Neural cell (in vitro differentiated cells): ENCODE measurements at regions not wholly inside any gene's neighbourhood (a gene's known extent, or its start where the extent isn't known, plus 50 kb on each side); places are given as distances from the start of the nearest gene placed in this dataset.

Source experiments
- H2AFZ ChIP-seq: fragments of 200-600, 300-800 bp; sonication (generic), shearing (Covaris generic); 2 replicates; pipeline ENCODE4 v1.6.0; 2014; ENCODE audit warnings: low read depth, mild to moderate bottlenecking, antibody characterized with exemption, low read length, moderate library complexity
- H3F3A ChIP-seq: fragments of 200-600 bp; shearing (Covaris generic); 2 replicates; pipeline ENCODE4 v1.6.1; 2016; ENCODE audit warnings: mild to moderate bottlenecking, moderate library complexity, mixed read lengths, antibody characterized with exemption, low read length; ENCODE audit not compliant: insufficient read depth, poor library complexity, severe bottlenecking
- H3K27ac ChIP-seq: fragments of 200-600, 300-800 bp; sonication (generic), shearing (Covaris generic); 2 replicates; pipeline ENCODE4 v1.5.1; 2014; ENCODE audit warnings: mild to moderate bottlenecking, low read length, moderate library complexity
- H3K27me3 ChIP-seq: fragments of 300-800, 200-600 bp; sonication (generic), shearing (Covaris generic); 2 replicates; pipeline ENCODE4 v1.6.0; 2014; ENCODE audit warnings: mild to moderate bottlenecking, low read depth, low read length, moderate library complexity; ENCODE audit not compliant: insufficient read depth
- H3K36me3 ChIP-seq: fragments of 300-800, 200-600 bp; sonication (generic), shearing (Covaris generic); 2 replicates; pipeline ENCODE4 v1.5.1; 2014; ENCODE audit warnings: mild to moderate bottlenecking, antibody characterized with exemption, low read length, moderate library complexity; ENCODE audit not compliant: insufficient read depth
- H3K4me2 ChIP-seq: fragments of 300-800, 200-600 bp; sonication (generic), shearing (Covaris generic); 2 replicates; pipeline ENCODE4 v1.6.0; 2014; ENCODE audit warnings: mild to moderate bottlenecking, low read length
- H3K4me3 ChIP-seq: fragments of 300-800, 200-600 bp; sonication (generic), shearing (Covaris generic); 2 replicates; pipeline ENCODE4 v1.5.1; 2014; ENCODE audit warnings: mild to moderate bottlenecking, low read length, moderate library complexity
- H3K79me2 ChIP-seq: fragments of 200-600 bp; shearing (Covaris generic); replicated peaks from 2 replicates; pipeline ENCODE4 v1.6.0; 2014; ENCODE audit warnings: mild to moderate bottlenecking, low read length, moderate library complexity; ENCODE audit not compliant: insufficient read depth
- H3K9ac ChIP-seq: fragments of 300-800, 200-600 bp; sonication (generic), shearing (Covaris generic); 2 replicates; pipeline ENCODE4 v1.6.1; 2016; ENCODE audit warnings: mild to moderate bottlenecking, low read length, mixed read lengths
- H3K9me2 ChIP-seq: fragments of 200-600 bp; shearing (Covaris generic); 2 replicates; pipeline ENCODE4 v1.6.1; 2016; ENCODE audit warnings: mild to moderate bottlenecking, low read length, mixed read lengths; ENCODE audit not compliant: insufficient read depth
- H3K9me3 ChIP-seq: fragments of 200-600, 300-800 bp; sonication (generic), shearing (Covaris generic); 2 replicates; pipeline ENCODE4 v1.6.1; 2016; ENCODE audit warnings: mild to moderate bottlenecking, mixed run types, low read length, moderate library complexity, mixed read lengths
- H4K20me1 ChIP-seq: fragments of 200-600 bp; shearing (Covaris generic); 2 replicates; pipeline ENCODE4 v1.6.1; 2016; ENCODE audit warnings: mild to moderate bottlenecking, mixed run types; ENCODE audit not compliant: insufficient read depth
- CTCF ChIP-seq: fragments of 450-650 bp; IDR thresholded peaks from 2 replicates; pipeline ENCODE4 v1.5.1; 2014; ENCODE audit warnings: antibody characterized with exemption, mild to moderate bottlenecking, moderate library complexity; ENCODE audit not compliant: poor library complexity, severe bottlenecking
- EP300 ChIP-seq: fragments of 450-650 bp; conservative IDR thresholded peaks from 2 replicates; pipeline ENCODE4 v1.6.1; 2014; ENCODE audit warnings: antibody characterized with exemption, mild to moderate bottlenecking, moderate library complexity; ENCODE audit not compliant: poor library complexity, severe bottlenecking
- EZH2 ChIP-seq: fragments of 200-600, 300-800 bp; shearing (Covaris generic), sonication (generic); IDR thresholded peaks from 2 replicates; pipeline ENCODE4 v1.6.1; 2014; ENCODE audit warnings: antibody characterized with exemption, low read length, borderline replicate concordance, mild to moderate bottlenecking; ENCODE audit not compliant: insufficient read depth, poor library complexity, severe bottlenecking
- MXI1 ChIP-seq: fragments of 450-650 bp; conservative IDR thresholded peaks from 2 replicates; pipeline ENCODE4 v1.6.1; 2014; ENCODE audit warnings: antibody characterized with exemption, mild to moderate bottlenecking; ENCODE audit not compliant: poor library complexity, severe bottlenecking
- POLR2AphosphoS5 ChIP-seq: IDR thresholded peaks from 2 replicates; pipeline ENCODE4 v1.6.1; 2012
- RAD21 ChIP-seq: fragments of 450-650 bp; conservative IDR thresholded peaks from 2 replicates; pipeline ENCODE4 v1.6.1; 2014; ENCODE audit warnings: antibody characterized with exemption, mild to moderate bottlenecking, moderate library complexity
- REST ChIP-seq: IDR thresholded peaks from 2 replicates; pipeline ENCODE4 v1.6.1; 2012; ENCODE audit warnings: borderline replicate concordance
- SMC3 ChIP-seq: fragments of 450-650 bp; conservative IDR thresholded peaks from 2 replicates; pipeline ENCODE4 v1.6.1; 2014; ENCODE audit warnings: antibody characterized with exemption, mild to moderate bottlenecking, moderate library complexity; ENCODE audit not compliant: poor library complexity
- TAF1 ChIP-seq: IDR thresholded peaks from 2 replicates; pipeline ENCODE4 v1.6.1; 2012; ENCODE audit warnings: low read depth

- TF ChIP-seq EP300 (no peak), TAF1 (no peak), MXI1 (no peak), REST (no peak), SMC3 (no peak), RAD21 (no peak), CTCF (no peak), POLR2AphosphoS5 (no peak), EZH2 (no peak)
- H3K9ac ChIP-seq = no peak overlapping the region
- no peaks in the 10 kb centered on the region for H3F3A ChIP-seq
- H3K36me3 ChIP-seq = no peaks in the 10 kb centered on the region
- H3K4me2 ChIP-seq = no peak overlapping the region
- H3K9me3 ChIP-seq = no peaks in the 10 kb centered on the region
- H3K4me3 ChIP-seq = no peak overlapping the region
- no peaks in the 10 kb centered on the region for H3K9me2 ChIP-seq
- no peak overlapping the region for H2AFZ ChIP-seq
- H3K27ac ChIP-seq = no peak overlapping the region
- no peaks in the 10 kb centered on the region for H3K27me3 ChIP-seq
- H3K79me2 ChIP-seq = no peaks in the 10 kb centered on the region
- no peaks in the 10 kb centered on the region for H4K20me1 ChIP-seq
Measured at GRCh38 chr4:28232376-28232775, 1371.7 kb downstream of the STIM2 start.

GRCh38 chr4:28232951-28233350 lies 1372.3 kb downstream of the STIM2 start:
- Histone ChIP-seq H4K20me1 (no peaks in the 10 kb centered on the region), H3K27ac (no peak overlapping the region), H3K36me3 (no peaks in the 10 kb centered on the region), H3K27me3 (no peaks in the 10 kb centered on the region), H3K79me2 (no peaks in the 10 kb centered on the region), H2AFZ (no peak overlapping the region), H3K9me2 (no peaks in the 10 kb centered on the region), H3F3A (no peaks in the 10 kb centered on the region), H3K4me2 (no peak overlapping the region), H3K9me3 (no peaks in the 10 kb centered on the region), H3K9ac (no peak overlapping the region), H3K4me3 (no peak overlapping the region)
- TF ChIP-seq EZH2 (no peak), MXI1 (no peak), SMC3 (no peak), RAD21 (no peak), CTCF (no peak), POLR2AphosphoS5 (no peak), TAF1 (no peak), REST (no peak), EP300 (no peak)
